Testis (tissue), 2 donors: ENCODE measurements at regions not wholly inside any gene's neighbourhood (a gene's known extent, or its start where the extent isn't known, plus 50 kb on each side); places are given as distances from the start of the nearest gene placed in this dataset.

ENCODE experiments used
- POLR2A ChIP-seq: fragments of 450-650 bp; IDR thresholded peaks from one replicate; pipeline ENCODE4 v1.6.1; 2017; ENCODE audit warnings: antibody characterized with exemption, mild to moderate bottlenecking, moderate library complexity
- TF ChIP-seq, protein P1 (sequence below), 3 experiments: fragments of 450-650 bp in 2 of 3; fragments of 200-600 bp in 1 of 3; sonication (generic) in 1 of 3; IDR thresholded peaks; one replicate each; pipeline ENCODE4 v1.5.1; 2016 to 2019; ENCODE audit warnings: antibody characterized with exemption in 3 of 3, mild to moderate bottlenecking in 2 of 3, moderate library complexity in 1 of 3

DNA sequence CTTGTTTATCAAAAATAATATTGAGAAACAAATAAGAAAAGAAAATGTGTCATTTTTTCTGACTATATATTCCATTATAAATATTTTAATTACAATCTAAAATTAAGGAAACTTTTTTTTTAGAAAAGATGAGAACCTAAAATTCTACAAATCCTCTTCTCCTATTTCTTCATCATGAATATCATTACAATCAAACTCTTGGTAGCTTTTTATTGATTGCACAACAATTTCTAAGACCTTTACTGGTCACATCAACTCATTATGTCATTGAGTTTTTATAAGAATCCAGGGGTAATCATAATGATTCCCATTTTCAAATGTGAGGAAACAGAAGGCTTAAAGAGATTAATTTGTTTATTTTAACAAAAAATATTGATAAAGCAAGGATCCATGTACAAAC, 841.0 kb downstream of the FRK start:
- TF ChIP-seq, protein P1, sequence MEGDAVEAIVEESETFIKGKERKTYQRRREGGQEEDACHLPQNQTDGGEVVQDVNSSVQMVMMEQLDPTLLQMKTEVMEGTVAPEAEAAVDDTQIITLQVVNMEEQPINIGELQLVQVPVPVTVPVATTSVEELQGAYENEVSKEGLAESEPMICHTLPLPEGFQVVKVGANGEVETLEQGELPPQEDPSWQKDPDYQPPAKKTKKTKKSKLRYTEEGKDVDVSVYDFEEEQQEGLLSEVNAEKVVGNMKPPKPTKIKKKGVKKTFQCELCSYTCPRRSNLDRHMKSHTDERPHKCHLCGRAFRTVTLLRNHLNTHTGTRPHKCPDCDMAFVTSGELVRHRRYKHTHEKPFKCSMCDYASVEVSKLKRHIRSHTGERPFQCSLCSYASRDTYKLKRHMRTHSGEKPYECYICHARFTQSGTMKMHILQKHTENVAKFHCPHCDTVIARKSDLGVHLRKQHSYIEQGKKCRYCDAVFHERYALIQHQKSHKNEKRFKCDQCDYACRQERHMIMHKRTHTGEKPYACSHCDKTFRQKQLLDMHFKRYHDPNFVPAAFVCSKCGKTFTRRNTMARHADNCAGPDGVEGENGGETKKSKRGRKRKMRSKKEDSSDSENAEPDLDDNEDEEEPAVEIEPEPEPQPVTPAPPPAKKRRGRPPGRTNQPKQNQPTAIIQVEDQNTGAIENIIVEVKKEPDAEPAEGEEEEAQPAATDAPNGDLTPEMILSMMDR (IDR thresholded peaks at IDR 0.05), result no peak
- no peak for TF ChIP-seq POLR2A
